ENCODE measurements at regions not wholly inside any gene's neighbourhood (a gene's known extent, or its start where the extent isn't known, plus 50 kb on each side); places are given as distances from the start of the nearest gene placed in this dataset.
"Not testable (repeated sequence)": the region's sequence is repeated elsewhere in the genome, so short reads cannot be mapped to it uniquely, and the experiment has no call there.

DNA sequence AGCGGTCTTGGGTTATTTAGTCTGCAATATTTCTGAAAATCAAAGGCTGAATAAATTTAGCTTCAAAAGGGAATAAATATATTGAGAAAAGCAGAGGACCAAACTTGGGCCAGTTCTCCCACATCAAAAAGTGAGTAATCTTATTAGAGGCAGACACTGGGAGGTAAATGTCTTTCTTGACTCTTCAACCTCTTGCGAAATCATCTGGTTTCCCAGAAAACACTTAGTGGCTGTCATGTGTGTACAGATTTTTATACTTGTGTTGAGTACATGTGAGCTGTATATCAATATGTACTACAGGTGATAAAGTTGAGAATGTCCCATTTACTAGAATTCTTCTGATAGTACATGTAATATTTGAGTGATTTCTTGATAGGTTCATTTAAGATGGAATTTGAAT, 454.9 kb downstream of the PRR16 start:
- DNase-seq, result no peak

DNA sequence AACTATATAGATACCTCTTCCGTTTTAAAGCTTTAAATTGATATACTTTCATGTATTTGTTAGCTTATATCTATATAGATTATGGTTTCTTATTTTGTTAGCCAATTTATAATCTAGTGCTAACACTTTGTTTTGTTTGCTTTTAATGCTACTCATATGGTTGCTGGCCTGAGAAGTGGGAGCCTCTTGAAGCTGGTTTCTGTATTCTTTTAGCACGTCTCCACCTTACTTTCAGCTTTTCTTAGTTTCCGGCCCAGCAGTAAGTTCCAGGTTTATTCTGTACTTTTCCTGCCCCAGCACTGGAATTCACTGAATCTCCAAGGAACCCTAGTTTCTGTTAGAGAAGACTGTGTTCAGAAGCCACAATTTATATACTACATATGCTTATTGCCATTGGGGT, 458.9 kb downstream of the PRR16 start:
- DNase-seq, result no peak

DNA sequence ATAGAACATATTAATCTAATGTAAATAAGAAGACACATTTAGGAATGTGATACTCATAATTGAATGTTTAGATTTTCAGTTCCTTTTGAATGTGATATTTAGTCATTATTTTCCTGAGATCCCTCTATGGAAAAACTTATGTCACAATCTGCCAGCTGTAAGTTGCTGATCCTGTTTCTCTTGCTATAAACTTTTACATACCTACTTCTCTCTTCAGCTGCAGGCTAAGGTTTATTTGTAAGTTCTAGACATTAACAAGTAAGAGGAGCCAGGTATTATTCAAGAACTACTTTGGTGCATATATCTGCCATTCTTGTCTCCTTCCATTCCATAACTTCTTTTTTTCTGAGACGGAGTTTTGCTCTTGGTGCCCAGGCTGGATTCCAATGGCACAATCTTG, 462.4 kb downstream of the PRR16 start:
- DNase-seq, result no peak

DNA sequence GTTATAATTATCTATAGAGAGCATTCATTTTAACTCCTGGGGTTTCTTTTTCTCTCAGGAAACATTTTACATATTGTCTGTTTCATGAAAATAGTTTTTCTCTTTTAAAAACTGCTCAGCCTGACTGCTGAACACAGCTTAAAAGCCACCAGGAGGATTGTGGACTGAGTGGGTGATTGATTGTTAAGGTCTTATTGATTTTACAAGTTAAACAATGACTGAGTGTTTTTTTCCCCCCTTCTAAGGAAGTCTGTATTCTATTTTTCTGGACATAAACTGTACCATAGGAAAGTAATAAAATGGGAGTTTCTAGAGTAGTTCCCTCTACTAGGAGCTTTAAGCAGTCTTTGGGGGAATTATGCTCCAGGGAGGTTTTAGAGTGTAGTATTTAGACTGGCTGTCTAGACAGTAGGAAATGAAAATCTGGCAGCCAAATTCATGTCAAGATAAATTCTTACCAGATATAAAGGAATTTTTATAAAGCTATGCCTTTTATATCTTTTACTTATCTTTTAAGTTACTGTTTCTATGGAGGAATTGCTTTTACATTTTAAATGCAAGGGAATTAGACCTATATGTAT, 463.9 kb downstream of the PRR16 start:
- DNase-seq, result no peak

DNA sequence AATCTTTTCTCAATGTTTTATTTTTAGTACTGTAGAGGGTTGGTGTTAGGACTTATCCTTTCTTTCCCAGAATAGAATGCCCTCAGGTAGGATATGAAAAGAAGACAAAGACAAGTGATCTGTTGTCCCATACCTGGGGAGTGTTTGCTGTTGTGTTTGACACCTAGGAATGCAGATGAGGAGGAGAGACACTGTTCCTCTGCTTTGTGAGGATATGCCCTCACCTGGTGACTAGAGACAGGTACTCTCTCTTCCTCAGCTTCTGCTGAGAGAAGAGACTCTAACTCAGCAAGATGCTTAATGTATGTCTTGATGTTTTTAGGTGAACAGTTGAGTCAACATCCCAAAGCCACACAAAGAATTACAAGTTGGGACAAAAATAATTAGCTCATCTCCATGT, 468.4 kb downstream of the PRR16 start:
- no peak for DNase-seq

DNA sequence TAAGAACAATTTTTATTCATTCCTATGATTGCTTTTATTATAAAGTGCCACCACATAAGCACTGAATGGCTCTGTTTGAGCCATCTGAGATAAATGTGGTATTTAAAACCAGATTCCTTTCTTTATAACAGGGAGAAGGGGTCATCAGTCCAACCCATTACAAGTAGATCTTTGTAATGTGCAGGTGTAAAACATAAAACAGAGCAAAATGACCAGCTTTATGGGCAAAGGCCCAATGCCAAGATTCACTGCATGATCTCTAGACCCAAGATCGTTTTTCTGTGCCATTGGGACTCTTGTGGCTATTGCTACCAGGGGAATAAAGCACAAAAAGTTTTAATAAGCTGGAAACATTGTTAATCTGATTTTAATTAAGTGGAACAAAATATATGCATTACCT, 469.9 kb downstream of the PRR16 start:
- no peak for DNase-seq

DNA sequence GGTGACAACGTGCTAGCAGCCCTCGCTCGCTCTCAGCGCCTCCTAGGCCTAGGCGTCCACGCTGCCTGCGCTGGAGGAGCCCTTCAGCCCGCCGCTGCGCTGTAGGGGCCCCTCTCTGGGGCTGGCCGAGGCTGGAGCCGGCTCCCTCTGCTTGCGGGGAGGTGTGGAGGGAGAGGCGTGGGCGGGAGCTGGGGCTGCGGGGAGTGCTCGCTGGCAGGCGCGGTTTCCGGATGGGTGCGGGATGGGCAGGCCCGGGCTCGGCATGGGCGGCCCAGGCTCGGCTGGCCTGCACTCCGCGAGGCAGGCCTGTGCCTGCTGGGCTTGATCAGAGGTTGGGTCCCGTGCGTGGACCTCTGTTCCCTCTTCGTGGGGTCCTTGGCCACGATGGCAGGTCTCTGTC, 472.6 kb downstream of the PRR16 start:
- no peak for DNase-seq

DNA sequence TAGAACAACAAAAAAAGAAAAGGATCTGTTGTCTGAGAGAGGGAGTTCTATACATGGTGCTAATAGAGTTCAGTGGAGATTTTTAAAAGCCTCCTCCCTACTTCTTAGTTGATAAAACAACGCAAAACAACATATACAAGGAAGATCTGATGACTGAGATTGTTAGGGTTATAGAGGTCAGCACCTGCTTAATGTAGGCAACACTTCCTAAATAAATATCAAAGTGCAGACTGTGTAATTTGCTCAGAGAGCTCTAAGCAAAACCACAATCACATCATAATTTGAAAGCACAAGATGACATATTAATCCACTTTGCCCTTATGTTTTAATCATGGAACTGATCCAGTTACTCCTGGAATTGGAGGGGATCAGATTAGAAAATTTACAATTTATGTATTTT, 474.5 kb downstream of the PRR16 start:
- no peak for DNase-seq

DNA sequence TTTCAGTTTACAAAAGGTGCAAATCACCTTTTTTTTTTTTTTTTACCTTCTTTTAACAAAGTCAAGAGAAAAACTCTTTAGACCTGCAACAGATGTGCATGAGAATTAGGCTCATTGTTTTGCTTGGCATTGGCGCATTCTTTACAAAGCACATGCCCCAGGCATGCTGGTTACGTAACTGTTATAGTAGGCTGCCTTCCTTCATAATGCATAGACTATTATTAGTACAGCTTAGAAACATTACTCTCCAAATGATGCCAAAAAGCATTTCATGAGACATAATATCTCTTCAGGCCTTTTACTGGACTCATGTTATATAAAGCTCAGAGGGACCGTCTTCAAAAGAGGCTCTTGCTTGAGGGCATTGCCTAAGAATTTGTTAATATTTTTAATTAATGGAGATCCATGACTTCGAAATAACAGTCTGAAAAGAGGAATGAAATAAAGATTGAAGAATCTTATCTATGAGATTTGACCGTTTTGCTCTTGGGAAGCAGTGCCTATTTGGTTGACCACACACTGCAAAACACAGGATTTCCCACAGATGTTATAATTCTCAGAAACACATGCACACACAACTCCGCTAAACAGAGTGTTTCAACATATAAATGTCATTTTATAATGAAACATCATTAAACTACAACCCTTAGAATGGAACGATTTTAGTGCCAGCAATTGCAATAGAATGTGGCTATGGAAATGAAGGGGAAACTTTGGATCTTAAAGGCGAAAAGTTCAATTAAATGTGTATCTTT, 478.7 kb downstream of the PRR16 start:
- no peak for DNase-seq

DNA sequence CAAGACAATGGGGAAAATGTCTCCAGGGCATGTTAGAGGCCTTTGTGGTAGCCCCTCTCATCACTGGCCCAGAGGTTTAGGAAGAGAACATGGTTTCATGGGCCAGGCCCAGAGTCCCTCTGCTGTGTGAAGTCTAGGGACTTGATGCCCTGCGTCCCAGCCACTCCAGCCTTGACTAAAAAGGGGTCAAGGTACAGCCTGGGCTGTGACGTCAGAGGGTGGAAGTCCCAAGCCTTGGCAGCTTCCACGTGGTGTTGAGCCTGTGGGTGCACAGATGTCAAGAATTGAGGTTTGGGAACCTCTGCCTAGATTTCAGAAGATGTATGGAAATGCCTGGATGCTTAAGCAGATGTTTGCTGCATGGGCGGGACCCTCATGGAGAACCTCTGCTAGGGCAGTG, 485.5 kb downstream of the PRR16 start:
- not testable (repeated sequence) for DNase-seq

DNA sequence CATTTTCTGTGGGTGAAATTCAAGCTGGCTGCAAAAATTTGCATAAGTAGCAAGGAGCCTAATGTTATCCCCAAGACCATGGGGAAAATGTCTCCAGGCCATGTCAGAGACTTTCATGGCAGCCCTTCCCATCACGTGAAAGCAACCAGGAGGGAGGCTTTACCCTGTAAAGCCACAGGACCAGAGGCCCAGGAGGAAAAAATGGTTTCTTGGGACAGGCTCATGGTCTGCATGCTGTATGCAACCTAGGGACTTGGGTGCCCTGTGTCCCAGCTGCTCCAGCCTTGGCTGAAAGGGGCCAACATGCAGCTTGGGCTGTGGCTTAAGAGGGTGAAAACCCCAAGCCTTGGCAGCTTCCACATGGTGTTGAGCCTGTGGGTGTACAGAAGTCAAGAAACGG, 489.3 kb downstream of the PRR16 start:
- DNase-seq, result not testable (repeated sequence)

DNA sequence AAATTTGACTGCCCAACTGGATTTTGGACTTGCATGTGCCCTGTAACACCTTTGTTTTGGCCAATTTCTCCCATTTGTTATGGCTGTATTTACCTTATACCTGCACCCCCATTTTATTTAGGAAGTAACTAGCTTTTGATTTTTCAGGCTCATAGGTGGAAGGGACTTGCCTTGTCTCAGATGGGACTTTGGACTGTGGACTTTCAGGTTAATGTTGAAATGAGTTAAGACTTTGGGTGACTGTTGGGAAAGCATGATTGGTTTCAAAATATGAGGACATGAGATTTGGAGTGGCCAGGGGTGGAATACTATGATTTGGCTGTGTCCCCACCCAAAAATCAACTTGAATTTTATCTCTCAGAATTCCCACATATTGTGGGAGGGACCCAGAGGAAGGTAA, 490.2 kb downstream of the PRR16 start:
- no peak for DNase-seq

DNA sequence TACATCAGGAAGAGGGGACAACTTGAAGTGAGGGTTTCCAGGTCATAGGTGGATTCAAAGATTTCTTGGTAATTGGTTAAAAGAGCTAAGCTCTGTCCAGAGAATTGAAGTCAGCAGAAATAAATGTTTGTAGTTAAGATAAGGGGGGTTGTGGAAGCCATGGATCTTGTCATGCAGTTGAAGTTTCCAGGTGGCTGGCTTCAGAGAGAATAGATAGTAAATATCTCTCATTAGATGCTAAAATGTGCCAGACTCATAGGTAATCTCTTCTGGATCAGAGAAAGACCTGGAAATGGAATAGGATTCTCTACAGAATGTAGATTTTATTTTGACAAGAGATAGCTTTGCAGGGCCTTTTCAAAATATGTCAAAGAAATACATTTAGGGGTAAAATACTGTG, 491.7 kb downstream of the PRR16 start:
- DNase-seq, result no peak

DNA sequence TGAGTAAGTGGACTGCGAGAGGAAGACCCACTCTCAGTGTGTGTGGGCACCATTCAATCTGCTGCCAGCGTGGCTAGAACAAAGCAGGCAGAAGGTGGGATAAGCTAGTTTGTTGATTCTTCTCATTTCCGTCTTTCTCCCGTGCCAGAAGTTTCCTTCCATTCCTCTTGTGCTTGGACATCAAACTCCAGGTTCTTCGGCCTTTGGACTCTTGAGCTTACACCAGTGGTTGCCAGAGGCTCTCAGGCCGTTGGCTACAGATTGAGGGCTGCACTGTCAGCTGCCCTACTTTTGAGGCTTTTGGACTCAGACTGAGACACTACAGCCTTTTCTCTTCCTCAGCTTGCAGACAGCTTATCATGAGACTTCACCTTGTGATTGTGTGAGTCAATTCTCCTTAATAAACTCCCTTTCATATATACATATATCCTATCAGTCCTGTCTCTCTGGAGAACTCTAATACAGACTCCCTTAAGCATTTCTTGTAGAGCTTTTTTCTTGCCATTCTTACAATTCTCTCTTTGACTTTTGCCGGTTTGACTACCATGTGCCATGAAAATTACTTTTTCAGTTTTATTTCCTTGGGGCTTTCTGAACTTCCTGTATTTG, 494.9 kb downstream of the PRR16 start:
- DNase-seq, result no peak

DNA sequence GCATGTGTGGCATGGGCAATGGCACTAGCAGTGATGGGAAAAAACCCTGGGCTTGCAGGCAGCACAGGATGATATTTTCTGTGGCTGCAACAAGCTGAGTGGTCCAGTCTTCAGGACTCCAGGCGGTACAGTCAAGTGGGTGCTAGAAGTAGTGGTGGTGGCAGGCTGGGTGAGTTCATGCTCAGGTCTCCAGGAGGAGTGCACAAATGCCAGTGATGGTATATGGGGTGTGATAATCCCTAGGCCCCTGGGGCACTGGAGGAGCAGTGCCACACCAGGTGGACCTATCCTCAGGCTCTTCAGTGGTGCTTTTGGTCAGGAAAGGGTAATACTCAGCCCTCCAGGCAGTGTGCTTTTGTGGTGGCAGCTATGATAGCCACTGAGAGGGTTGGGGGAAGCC, 496.4 kb downstream of the PRR16 start:
- no peak for DNase-seq

DNA sequence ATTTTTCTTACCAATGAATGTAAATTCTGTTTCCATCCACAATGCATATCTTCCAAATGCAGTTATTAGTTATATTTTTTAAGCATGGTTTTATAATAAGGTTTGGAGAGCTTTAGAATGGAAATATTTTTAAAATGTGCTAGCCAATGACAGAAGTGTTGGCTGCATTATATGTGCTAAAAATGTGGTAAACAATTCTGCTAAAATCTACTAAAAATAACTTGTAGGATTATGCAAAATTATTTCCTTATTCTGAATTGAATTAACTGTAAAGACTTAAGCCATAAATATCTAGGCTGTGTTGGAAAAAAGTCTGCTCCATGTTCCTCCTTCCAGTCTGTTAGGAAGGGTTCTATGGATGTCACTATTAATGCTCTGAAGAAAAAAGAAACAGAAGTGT, 503.3 kb downstream of the PRR16 start:
- DNase-seq, result no peak

DNA sequence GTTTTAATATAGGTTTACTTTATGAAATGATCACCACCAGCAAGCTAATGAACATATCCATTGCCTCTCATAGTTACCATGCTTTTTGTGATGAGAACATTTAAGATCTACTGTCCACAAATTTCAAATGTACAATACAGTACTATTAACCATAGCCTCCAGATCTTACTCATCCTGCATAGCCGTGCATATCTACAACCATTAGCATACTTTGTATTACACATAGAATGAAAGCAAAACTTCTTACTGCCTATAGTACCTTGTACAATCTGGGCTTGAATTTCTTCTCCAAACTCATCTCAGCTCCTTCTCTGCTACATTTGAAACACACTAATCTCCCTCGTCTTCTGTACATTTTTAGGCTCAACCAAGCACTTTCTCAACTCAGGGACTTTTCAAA, 510.6 kb downstream of the PRR16 start:
- DNase-seq, result no peak

DNA sequence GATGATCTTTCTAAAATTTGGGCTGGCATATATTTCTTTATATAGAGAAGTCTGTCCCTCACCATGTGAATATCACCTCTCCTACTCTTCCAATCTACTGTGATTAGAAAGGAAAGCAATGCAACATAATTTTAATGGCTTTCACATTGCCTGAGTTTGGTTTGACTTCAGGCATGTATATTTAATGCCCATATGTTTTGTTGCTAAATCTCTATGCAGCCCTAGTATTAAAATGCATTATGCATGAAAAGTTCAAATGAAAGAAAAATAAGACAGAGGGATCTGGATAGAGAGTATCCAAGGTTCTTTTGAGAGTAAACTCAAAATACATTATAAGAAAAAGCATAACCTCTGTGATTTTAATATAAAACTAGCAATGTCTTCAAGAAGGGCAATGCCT, 518.3 kb downstream of the PRR16 start:
- DNase-seq, result no peak

DNA sequence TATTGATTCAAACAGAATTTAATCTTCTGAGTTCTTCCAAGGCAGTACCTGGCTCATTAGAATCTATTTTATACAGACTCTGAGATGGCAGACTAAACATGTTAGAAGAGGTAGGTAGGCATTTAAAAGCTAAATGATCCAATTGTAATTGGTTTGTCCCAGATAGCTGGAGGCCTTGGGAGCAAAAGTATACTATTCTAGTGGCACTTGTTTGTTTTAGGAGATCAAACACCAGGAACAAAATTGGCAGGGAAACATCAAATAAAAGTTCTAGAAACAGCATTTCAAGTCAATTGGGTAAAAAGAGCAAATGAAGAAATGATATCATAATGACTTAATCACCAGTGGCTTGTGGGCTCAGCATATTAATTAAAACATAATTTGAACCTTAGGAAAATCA, 521.4 kb downstream of the PRR16 start:
- no peak for DNase-seq

DNA sequence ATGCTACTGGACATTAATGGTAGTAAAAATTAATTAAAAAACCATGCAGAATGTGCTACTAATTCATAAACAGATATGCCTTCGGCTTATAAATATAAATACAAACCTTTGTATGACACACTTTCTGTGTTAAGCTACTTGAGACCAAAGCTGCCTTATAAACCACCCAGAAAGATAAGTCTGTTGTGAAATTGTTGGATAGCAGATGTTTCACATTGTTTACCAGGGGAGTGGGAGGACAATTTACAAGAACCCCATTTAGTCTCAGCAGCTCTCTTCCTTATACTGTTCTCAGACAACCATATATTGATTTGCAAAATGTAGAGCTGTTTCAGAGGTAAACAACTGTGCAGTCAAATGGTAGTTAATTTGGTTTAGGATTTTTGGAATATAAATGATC, 524.4 kb downstream of the PRR16 start:
- DNase-seq, result no peak

DNA sequence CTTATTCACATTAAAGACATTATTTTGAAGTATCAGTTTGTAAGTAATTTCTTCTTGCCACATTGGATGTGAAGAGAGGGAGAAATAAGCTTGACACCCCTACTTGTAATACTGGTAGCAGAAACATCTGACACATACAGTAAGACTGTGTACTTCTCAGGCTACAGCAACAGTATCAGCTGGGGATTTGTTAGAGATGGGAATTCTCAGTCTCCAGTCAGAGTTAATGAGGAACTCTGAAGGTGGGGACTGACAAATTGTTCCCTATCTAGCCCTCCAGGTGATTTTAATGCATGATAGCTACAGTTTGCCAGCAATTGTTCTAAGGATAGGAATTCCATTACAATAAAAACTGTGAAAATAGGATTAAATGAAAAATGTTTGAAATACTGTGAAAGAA, 524.8 kb downstream of the PRR16 start:
- DNase-seq, result no peak

DNA sequence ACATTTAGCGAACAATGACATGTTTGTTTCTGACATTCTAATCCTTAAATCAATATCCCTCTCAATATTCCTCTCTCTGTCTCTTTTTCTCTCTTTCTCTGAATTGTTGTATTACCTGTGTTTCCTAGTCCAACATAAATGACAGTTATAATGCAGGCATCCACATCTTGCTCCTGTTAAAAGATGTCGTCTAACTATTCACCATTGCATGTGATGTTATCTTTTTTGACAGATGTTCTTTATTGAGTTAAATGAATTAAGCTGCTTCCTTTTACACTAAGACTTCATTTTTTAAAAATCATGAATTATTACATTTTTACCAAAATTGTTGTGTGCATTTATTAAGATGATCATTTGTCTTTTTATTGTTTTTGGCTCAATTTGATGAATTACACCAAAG, 527.5 kb downstream of the PRR16 start:
- DNase-seq, result no peak

DNA sequence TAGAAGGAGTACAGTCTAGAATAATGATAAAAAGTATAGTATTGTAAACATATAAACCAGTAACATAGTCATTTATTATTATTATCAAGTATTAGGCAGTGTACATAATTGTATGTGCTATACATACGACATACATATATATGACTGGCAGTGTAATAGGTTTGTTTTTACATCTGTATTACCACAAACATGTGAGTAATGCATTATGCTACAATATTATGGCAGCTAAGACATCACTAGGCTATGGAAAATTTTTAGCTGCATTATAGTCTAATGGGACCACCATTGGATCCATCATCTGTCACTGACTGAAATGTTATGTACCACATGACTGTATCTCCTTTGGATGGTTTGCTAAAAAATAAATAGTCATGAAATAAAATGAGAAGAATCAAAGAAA, 530.0 kb downstream of the PRR16 start:
- DNase-seq, result no peak

DNA sequence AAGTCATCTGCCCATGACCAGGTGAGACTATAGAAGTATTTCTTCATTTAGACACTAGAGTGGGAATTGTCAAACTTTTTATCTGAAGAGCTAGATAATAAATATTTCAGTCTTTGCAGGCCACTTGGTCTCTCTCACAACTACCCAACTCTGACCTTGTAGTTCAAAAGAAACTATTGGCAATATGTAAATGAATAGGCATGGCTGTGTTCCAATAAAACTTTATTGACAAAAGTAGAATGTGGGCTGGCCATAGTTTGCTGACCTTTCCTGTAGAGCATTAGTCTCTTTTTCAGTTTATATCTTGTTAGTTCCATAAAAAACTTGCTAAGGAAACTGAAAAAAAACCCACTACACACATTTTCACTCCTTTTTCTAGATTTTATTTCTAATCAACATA, 535.5 kb downstream of the PRR16 start:
- DNase-seq, result no peak
